IPS DF 6.9 (cell line): ENCODE measurements at regions not wholly inside any gene's neighbourhood (a gene's known extent, or its start where the extent isn't known, plus 50 kb on each side); places are given as distances from the start of the nearest gene placed in this dataset.
"Not testable (repeated sequence)": the region's sequence is repeated elsewhere in the genome, so short reads cannot be mapped to it uniquely, and the experiment has no call there.

ENCODE experiments used
- DNase-seq: peaks from one replicate; pipeline ENCODE4 v3.0.0-alpha.2; 2013; ENCODE audit warnings: low read depth, low spot score
- H3K27ac ChIP-seq: one replicate; pipeline ENCODE4 v1.5.1; 2013; ENCODE audit warnings: low read length, control low read depth
- H3K27me3 ChIP-seq: 2 replicates; pipeline ENCODE4 v1.6.1; 2013; ENCODE audit warnings: mild to moderate bottlenecking, low read length; ENCODE audit not compliant: control insufficient read depth, insufficient read depth
- H3K36me3 ChIP-seq: 2 replicates; pipeline ENCODE4 v1.6.1; 2013; ENCODE audit warnings: low read length; ENCODE audit not compliant: control insufficient read depth, insufficient read depth
- H3K4me1 ChIP-seq: 2 replicates; pipeline ENCODE4 v1.6.1; 2013; ENCODE audit warnings: low read length; ENCODE audit not compliant: control insufficient read depth, insufficient read depth
- H3K4me3 ChIP-seq: 2 replicates; pipeline ENCODE4 v1.5.1; 2013; ENCODE audit warnings: mild to moderate bottlenecking, low read length
- H3K9me3 ChIP-seq: 2 replicates; pipeline ENCODE4 v1.6.1; 2013; ENCODE audit warnings: low read length, inconsistent platforms; ENCODE audit not compliant: control insufficient read depth, insufficient read depth
- WGBS: extraction: QIAGEN DNeasy Blood & Tissue Kit; methylation state at CpG from one replicate; pipeline ENCODE4 v1.1.7; 2013; ENCODE audit warnings: mixed read lengths, missing lambda C conversion rate; ENCODE audit not compliant: insufficient read length, insufficient coverage; 5-methylcytosine and 5-hydroxymethylcytosine counted together

DNA sequence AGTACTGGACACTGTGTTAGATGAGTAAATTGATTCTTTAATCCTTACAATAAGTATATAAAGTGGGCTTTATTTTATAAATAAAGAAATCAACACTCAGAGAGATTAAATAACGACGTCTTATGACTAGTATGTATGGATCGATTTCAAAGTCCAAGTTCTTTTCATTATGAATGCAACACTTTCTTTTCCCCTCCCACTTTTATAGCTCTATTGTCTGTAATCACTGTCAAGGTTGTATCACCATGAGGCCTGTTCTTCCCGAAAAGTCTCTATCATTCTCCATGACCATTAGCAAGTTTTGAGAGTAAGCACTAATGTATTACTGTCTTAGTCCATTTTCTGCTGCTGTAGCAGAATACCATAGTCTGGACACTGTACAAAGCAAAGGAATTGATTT is 228.4 kb downstream of the TLR4 start:
- H3K36me3 ChIP-seq = no peaks in the 10 kb centered on the region
- H3K9me3 ChIP-seq = no peaks in the 10 kb centered on the region
- no peak overlapping the region for H3K27ac ChIP-seq
- no CpG with 5 or more reads among the region's 4 CpGs for WGBS
- no peak for DNase-seq
- no peaks in the 10 kb centered on the region for H3K4me1 ChIP-seq
- H3K4me3 ChIP-seq = no peak overlapping the region
- H3K27me3 ChIP-seq = no peaks in the 10 kb centered on the region

DNA sequence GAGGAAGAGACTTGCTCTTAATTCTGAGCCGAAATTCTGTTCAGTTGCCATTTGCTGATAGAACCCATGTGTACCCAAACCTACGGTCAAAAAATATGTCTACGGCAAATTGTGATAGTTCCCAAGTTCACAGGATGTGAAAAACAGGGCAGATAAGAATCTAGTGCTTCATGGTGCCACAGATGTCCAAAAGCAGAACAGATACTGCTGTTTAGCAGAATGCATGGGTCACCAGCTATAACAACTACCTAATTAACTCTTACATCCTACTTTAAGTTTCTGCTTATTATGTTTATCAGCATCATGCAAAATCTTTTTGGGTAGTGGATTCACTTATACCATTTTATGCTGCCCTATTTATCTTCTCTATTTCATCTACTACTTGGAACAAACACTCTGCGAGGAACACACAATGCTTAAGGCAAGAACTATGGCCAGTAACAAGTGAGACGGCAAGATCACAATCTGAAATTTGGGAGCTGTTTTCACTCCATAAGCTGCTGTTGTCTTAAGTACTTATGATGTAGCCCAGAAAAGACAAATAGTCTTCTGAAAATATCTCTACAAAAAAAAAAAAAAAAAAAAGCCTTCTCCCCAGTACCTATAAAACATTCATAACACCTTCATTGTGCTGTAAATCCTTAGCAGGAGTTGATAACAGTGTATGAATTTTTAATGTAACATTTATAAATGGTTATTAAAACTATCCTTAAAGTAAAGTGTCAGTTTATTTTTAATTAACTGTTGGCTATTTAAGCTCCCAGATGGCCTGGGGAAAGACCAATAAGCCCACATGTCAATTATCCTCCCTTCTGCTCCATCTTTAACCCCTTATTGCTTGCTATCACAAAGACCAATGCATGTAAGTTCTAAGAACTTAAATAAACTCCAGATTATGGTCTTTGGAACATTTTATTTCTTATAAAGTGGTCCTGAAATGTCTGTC is 232.3 kb downstream of the TLR4 start:
- H3K4me1 ChIP-seq = no peaks in the 10 kb centered on the region
- H3K36me3 ChIP-seq = no peaks in the 10 kb centered on the region
- WGBS = no CpG with 5 or more reads among the region's 5 CpGs
- no peaks in the 10 kb centered on the region for H3K9me3 ChIP-seq
- H3K4me3 ChIP-seq = no peak overlapping the region
- no peak for DNase-seq
- H3K27me3 ChIP-seq = no peaks in the 10 kb centered on the region
- H3K27ac ChIP-seq = no peak overlapping the region

GRCh38 chr9:117938086-117938485 is 233.9 kb downstream of the TLR4 start:
- Histone ChIP-seq H3K4me3 (no peak overlapping the region), H3K36me3 (no peaks in the 10 kb centered on the region), H3K27me3 (no peaks in the 10 kb centered on the region), H3K27ac (no peak overlapping the region), H3K9me3 (no peaks in the 10 kb centered on the region), H3K4me1 (no peaks in the 10 kb centered on the region)
- no CpG with 5 or more reads among the region's 2 CpGs for WGBS
- DNase-seq = no peak

GRCh38 chr9:117938896-117939295 is 234.7 kb downstream of the TLR4 start:
- no peaks in the 10 kb centered on the region for H3K36me3 ChIP-seq
- no peaks in the 10 kb centered on the region for H3K27me3 ChIP-seq
- no CpG with 5 or more reads among the region's 4 CpGs for WGBS
- H3K9me3 ChIP-seq = no peaks in the 10 kb centered on the region
- H3K27ac ChIP-seq = no peak overlapping the region
- DNase-seq = no peak
- H3K4me1 ChIP-seq = no peaks in the 10 kb centered on the region
- no peak overlapping the region for H3K4me3 ChIP-seq

- not testable (repeated sequence) for H3K27ac ChIP-seq, DNase-seq, H3K9me3 ChIP-seq, H3K36me3 ChIP-seq, H3K4me3 ChIP-seq, H3K27me3 ChIP-seq, H3K4me1 ChIP-seq
- no CpG with 5 or more reads among the region's 3 CpGs for WGBS
Observed at GRCh38 chr9:117944750-117945149, 240.5 kb downstream of the TLR4 start.

GRCh38 chr9:117945286-117945685 is 241.1 kb downstream of the TLR4 start:
- Histone ChIP-seq H3K27ac (no peak overlapping the region), H3K36me3 (no peaks in the 10 kb centered on the region), H3K4me1 (no peaks in the 10 kb centered on the region), H3K4me3 (no peak overlapping the region), H3K27me3 (no peaks in the 10 kb centered on the region), H3K9me3 (no peaks in the 10 kb centered on the region)
- no peak for DNase-seq
- WGBS = no CpG with 5 or more reads among the region's 4 CpGs

- H3K4me3 ChIP-seq = no peak overlapping the region
- no peak for DNase-seq
- no peaks in the 10 kb centered on the region for H3K36me3 ChIP-seq
- no peaks in the 10 kb centered on the region for H3K9me3 ChIP-seq
- H3K27me3 ChIP-seq = no peaks in the 10 kb centered on the region
- no peaks in the 10 kb centered on the region for H3K4me1 ChIP-seq
- WGBS = no CpG with 5 or more reads among the region's 7 CpGs
- no peak overlapping the region for H3K27ac ChIP-seq
Observed at GRCh38 chr9:117951127-117951526, 246.9 kb downstream of the TLR4 start.

DNA sequence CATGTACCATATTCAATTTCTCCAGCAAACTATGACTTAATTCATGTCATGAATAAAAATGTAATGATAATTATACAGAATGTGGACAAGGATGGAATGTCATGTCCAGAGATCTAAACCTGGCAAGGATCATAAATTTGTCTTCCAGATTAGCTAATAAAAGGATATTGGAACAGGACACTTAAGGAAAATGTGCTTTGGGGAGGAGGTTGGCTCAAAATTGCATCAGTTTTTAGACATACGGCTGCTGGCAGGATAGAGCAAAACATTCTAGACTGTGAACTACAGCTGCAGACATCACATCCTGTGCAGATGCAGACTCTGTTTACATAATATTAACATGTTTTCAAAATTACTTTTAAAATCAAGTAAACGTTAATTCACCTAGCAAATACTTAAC is 248.4 kb downstream of the TLR4 start:
- H3K27ac ChIP-seq = no peak overlapping the region
- no peak overlapping the region for H3K4me3 ChIP-seq
- no peaks in the 10 kb centered on the region; the same call in 1 of the 2 replicates for H3K36me3 ChIP-seq
- DNase-seq = no peak
- no CpG with 5 or more reads among the region's 2 CpGs for WGBS
- no peaks in the 10 kb centered on the region for H3K27me3 ChIP-seq
- H3K4me1 ChIP-seq = no peaks in the 10 kb centered on the region; the same call in 1 of the 2 replicates
- H3K9me3 ChIP-seq = no peaks in the 10 kb centered on the region

- H3K4me3 ChIP-seq = no peak overlapping the region
- no CpG with 5 or more reads among the region's 2 CpGs for WGBS
- no peak overlapping the region for H3K27ac ChIP-seq
- H3K9me3 ChIP-seq = no peaks in the 10 kb centered on the region
- DNase-seq = no peak
- no peaks in the 10 kb centered on the region for H3K27me3 ChIP-seq
- no peaks in the 10 kb centered on the region; the same call in 1 of the 2 replicates for H3K4me1 ChIP-seq
- H3K36me3 ChIP-seq = no peaks in the 10 kb centered on the region; the same call in 1 of the 2 replicates
Observed at GRCh38 chr9:117957267-117957666, 253.1 kb downstream of the TLR4 start.

DNA sequence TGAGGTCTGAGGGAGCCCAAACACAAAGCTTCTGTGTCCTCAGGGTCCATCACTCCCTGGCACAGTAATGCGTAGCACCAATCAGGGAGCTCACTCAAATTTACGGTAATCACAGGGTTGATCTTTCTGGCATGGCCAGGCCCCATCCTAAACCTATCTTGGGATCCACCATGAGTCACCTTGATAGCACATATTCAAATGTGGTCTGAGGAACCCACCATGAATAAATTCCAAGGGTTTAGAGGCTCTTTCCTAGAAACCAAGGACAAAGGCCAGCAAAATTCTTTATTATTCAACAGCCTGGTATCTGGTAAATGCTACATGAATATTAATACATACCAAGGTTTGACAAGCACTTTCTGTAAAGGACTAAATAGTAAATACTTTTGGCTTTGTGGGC is 254.5 kb downstream of the TLR4 start:
- Histone ChIP-seq H3K36me3 (no peaks in the 10 kb centered on the region; the same call in 1 of the 2 replicates), H3K9me3 (no peaks in the 10 kb centered on the region), H3K4me3 (no peak overlapping the region), H3K4me1 (no peaks in the 10 kb centered on the region; the same call in 1 of the 2 replicates), H3K27ac (no peak overlapping the region), H3K27me3 (no peaks in the 10 kb centered on the region)
- WGBS = no CpG with 5 or more reads among the region's 2 CpGs
- no peak for DNase-seq
